Stimulated activated CD4-positive, alpha-beta T cell treated with anti-CD3 and anti-CD28 coated beads, TNF-alpha, amount 100 ng/mL, for 4 hours (primary cell): ENCODE measurements at regions not wholly inside any gene's neighbourhood (a gene's known extent, or its start where the extent isn't known, plus 50 kb on each side); places are given as distances from the start of the nearest gene placed in this dataset.

Source experiments
- DNase-seq, 3 experiments: peaks; one replicate each; pipeline ENCODE4 v3.0.0-alpha.2; 2020; ENCODE audit warnings: low read depth in 3 of 3

GRCh38 chr18:61756244-61756643 is 136.6 kb downstream of the RNF152 start:
- DNase-seq, result no peak

- no peak for DNase-seq
Measured at GRCh38 chr18:61755555-61755954, 137.3 kb downstream of the RNF152 start.

GRCh38 chr18:61754039-61754583 is 138.7 kb downstream of the RNF152 start:
- DNase-seq, result no peak

- no peak for DNase-seq
Measured at GRCh38 chr18:61753373-61753772, 139.4 kb downstream of the RNF152 start.

GRCh38 chr18:61752973-61753372 is 139.8 kb downstream of the RNF152 start:
- no peak for DNase-seq

DNA sequence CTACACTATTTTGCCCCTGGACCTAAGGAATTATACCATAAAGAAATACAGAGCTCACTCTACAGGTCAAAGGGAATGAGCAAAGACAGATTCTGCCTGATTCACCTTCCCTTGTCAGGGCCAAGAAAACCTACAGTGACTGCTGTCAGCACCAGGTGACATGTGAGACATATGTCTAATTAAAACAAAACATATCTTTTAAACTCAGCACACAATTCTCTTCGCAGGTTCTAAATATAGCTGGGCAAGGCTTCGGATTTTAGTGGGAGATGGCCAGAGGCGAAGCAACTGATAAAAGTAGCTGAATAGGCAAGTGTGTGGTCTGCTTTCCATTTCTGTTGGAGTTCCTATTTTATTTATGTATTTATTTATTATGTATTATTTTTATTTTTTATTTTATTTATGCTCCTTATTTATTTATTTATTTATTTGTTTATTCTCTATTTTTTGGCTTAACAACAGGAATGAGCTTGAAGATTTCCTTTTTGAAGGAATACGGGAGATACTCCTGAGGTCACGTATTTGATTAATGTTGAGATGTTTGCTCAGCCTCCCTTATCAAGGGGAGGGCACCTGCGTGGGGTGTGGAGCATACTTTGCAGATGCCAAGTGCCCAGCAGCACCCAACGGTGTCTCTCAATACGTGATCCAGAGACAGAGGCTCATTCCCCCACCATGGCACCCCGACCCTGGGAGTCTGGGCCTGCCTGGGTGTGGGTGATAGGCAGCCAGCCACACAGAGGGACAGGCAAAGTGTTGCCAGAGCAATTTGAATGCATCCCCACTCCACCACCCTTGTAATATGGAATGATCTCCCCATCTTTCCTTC is 141.8 kb downstream of the RNF152 start:
- no peak for DNase-seq

DNA sequence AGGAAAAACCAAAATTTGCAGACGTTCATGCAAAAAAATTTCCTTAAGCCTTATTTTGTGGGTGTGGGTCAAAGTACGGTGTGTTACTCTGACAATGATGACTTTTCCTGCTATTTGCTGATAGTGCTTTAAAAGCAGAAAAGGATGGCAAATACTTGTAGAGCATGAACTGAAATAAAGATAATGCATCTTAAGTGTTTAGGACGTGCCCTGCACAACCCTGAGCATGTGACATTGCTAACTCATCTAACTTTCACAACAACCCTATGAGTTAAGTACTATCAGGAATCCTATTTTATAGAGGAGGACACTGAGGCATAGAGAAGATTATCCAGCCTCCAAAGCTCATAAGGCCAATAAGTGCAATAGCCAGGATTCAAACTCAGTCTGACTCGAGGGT is 143.3 kb downstream of the RNF152 start:
- no peak for DNase-seq

- DNase-seq, result no peak
Measured at GRCh38 chr18:61749031-61749430, 143.8 kb downstream of the RNF152 start.

- no peak for DNase-seq
Measured at GRCh38 chr18:61748004-61748403, 144.8 kb downstream of the RNF152 start.

DNA sequence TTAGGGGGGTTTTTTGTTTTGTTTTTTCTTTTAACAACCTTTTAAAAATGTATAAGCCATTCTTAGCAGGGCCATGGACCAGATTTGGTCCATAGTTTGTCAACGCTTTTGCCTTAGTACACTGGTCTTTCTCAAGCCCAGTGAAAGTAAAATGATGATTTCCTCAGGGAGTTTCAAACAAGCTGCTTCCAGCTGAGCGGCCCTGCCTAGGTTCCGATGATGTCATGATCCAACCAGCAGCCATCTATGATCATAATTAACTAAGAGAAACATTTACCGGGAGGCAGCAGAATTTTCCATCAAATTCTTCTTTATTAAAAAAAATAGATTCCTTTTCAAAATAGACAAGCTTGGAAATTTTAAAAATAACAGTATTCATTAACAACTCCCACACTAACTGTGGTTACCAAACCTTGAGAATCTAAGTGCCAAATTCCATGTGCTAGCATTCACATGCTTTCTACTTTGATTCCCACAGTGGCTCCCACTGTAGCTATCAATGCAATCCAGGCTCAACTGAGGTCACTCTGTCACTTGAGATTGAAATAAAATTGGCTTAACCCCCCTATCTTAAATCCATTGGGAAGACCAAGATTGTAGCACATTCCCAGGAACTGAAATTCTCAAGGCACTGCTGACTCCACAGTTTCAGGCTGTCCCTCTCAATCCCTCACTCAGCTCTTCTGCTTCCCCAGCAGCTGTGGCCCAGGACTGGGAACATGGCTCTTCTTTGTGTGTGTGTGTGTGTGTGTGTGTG is 148.9 kb downstream of the RNF152 start:
- DNase-seq, result no peak

DNA sequence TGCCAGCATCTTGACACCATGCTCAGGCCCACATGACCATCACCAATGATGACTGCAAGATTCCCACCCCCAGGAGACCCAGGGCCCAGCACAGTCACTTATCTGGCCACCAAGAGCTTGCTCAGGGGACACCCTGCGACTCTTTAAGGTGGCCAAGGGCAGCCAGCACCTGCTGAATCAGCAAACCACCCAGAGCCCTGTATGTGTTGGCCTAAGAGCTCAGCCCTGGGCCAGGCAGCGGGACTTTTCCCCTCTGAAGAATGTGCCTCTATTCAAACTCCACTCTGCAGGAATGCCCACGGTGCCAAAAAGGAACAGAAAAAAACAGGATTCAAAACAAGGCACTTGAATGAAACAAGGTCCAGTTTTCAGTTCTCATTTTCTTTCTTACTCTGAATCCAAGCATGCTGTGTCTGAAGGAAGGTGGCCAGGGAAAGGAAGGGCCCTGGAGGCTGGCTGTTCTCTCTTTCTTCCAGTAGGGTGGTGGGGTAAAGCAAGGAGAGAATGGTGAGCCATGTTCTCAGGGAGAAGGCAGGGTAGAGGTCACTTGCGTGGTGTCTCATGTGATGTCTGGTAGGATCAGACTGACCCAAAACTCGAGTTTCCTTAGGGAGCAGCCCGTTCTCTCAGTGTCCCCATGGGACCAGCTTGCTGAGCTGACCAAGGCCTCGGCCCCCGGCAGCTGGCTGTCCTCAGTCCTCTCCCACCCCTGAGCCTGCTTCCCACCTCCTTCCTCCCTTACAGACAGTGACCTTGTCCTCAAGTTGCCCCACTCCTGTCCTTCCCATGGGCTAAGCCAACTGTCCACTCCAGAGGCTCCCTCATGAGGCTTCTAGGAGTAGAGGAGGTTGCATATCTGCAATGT is 150.0 kb downstream of the RNF152 start:
- no peak for DNase-seq

GRCh38 chr18:61741881-61742454 is 150.8 kb downstream of the RNF152 start:
- no peak for DNase-seq

- DNase-seq, result no peak
Measured at GRCh38 chr18:61738488-61738887, 154.3 kb downstream of the RNF152 start.

DNA sequence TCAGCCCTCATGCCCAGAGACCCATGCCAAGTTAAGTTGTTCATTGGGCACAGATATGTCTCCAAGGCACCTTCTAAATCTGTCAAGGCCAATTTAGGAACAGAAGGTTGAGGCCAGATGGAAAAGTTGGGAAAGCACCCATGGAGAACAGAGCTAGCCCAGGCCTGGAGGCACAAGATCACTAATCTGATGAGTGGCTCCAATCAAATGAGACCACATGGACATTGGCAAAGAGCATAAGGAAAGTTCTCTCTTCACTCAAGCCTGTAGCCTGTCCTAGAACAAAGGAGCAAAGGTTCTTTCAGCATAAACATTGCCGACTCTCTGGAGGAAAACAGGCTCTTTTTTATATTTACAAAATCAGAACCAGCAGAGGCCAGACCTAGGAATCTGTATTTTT is 154.8 kb downstream of the RNF152 start:
- no peak for DNase-seq

- DNase-seq, result no peak
Measured at GRCh38 chr18:61736133-61736532, 156.7 kb downstream of the RNF152 start.

GRCh38 chr18:61735564-61736102 is 157.2 kb downstream of the RNF152 start:
- no peak for DNase-seq

DNA sequence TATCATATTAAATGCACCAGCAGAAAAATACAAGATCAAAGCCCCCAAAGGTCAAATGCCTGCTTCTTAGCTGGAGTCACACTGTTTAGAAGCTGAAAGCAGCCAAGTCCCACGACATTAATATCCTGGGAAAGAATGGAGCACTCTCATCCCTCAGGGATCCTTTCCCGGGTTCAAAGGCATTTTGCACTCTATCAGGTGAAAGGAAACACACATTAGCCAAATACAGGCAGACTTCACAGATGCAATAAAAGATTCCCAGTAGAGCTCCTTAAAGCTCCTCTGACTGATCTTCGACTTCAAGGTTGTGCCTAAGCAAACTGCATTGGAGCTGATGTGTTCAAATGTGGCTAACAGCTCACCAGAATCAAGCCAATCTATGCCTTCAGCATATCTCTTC is 158.4 kb downstream of the RNF152 start:
- DNase-seq, result no peak

DNA sequence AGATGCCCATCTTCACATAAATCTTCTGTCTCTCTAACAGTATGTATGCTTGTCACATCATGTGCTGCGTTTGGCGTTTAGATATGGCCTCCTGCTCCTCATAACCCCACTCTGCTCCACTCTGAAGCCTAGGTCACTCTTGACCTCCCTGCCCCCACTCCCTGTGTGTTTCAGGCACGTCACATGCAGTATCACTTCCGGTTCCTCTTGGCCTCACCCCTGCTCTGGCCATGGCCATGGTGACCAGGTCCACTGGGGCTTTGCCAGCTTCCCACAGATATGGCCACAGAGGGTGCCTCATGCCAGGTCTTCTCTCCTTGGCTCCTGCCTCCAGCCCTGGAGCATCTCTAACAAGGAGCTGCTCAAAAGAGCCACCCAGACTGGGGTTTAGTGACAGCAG is 160.0 kb downstream of the RNF152 start:
- no peak for DNase-seq

DNA sequence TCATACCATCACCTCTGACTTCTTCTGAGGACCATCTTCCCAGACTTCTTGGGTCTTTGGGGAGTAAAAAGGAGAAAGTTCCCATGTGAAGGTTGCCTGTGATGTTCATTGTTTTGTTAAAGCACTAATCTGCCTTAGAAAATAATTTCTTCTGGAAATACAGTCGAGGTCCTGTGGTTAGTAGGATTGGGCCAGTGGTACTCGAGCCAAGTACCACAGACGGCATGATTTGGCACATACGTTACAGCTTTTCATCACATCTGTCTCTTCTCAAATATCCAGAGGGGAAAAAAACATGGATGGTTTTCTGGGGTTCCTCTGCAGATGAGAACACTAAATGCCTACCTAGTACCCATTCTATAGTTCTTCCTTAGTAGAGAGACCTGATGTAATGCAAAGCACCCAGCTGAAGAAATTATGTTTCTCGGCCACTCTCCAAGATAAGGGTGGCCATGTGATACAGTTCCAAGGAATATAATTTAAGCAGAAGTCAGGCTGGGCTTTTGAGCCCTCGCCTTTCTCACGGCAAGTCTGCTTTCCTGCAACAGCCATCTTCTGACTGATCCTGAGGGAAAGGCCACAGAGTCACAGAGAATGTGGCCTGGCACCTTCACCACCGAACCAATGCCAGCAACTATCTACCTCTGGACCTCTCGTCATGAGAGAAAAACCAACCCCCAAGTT is 161.0 kb downstream of the RNF152 start:
- no peak for DNase-seq

DNA sequence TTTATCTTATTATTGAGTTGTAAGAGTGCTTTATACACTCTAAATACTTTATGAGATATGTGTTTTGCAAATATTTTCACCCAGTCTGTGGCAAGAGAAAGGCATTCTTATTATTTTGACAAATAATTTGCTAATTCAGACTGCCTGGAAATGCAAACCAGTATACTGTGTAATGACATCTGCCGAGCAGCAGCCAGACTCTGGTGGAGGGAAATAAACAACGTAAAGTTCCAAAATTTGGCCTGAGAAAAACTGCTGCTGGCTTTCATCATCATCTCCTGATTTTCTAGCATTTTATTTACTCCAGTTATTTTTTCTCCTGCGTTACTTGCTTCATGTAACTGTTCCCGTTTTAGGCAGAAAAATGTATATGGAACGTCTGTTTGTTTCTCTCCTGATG is 161.6 kb downstream of the RNF152 start:
- no peak for DNase-seq

DNA sequence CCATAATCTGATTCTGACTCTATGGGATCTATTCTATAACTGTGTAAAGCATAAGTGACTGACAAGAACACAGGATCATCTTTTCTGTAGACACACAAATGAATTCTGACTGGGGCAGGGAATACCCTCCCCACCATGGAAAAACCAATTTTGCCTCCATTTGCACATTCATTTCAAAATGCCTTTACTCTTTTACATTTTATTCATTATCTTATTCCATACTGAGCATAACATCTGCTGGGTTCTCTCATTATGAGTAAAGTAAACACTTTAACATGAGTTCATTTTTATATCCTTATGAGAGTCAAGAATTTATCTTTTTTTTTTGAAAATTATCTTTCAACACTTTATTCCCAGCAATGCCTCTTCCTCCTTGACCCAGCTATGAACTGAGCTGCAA is 163.5 kb downstream of the RNF152 start:
- DNase-seq, result no peak
